Tibial artery (tissue), 4 donors: ENCODE measurements at regions not wholly inside any gene's neighbourhood (a gene's known extent, or its start where the extent isn't known, plus 50 kb on each side); places are given as distances from the start of the nearest gene placed in this dataset.

ENCODE experiments used
- DNase-seq, 2 donors: peaks; one replicate each; pipeline ENCODE4 v3.0.0-alpha.2; 2019
- H3K27ac ChIP-seq, 2 donors: fragments of 200-600 bp; sonication (generic) in 1 of 2; 1 replicate in 1 of 2; 2 replicates in 1 of 2; pipeline ENCODE4 v1.5.1; 2018 to 2019; ENCODE audit warnings: mild to moderate bottlenecking in 1 of 2
- H3K27me3 ChIP-seq, 2 donors: fragments of 200-600 bp; sonication (generic) in 1 of 2; one replicate each; pipeline versions ENCODE4 v1.5.1 to v1.6.0; 2016 to 2019
- H3K36me3 ChIP-seq, 3 donors: fragments of 200-600 bp; sonication (generic) in 2 of 3; one replicate each; pipeline ENCODE4 v1.5.1; 2016 to 2019; ENCODE audit warnings: mild to moderate bottlenecking in 2 of 3
- H3K4me1 ChIP-seq, 4 donors: fragments of 200-600 bp; sonication (generic) in 2 of 4; 1 replicate in 3 of 4; 2 replicates in 1 of 4; pipeline ENCODE4 v1.5.1; 2016 to 2019
- H3K4me3 ChIP-seq, 2 donors: fragments of 200-600 bp; sonication (generic) in 1 of 2; 1 replicate in 1 of 2; 2 replicates in 1 of 2; pipeline ENCODE4 v1.5.1; 2018 to 2019; ENCODE audit warnings: mild to moderate bottlenecking in 2 of 2
- H3K9me3 ChIP-seq, 3 donors: fragments of 200-600 bp; sonication (generic) in 1 of 3; one replicate each; pipeline ENCODE4 v1.5.1; 2016 to 2019
- intact Hi-C: fragments of 100-400 bp; cut with DNase I; formaldehyde crosslinking; loops from one replicate; pipeline ENCODE4 v1.15.0; 2023; ENCODE audit warnings: low total_unique reads
- TF ChIP-seq, protein P1 (sequence below), 2 experiments: fragments of 200-600 bp in 1 of 2; fragments of 450-650 bp in 1 of 2; IDR thresholded peaks; one replicate each; pipeline ENCODE4 v1.5.1; 2017 to 2019; ENCODE audit warnings: antibody characterized with exemption in 2 of 2, mild to moderate bottlenecking in 1 of 2, moderate library complexity in 1 of 2

DNA sequence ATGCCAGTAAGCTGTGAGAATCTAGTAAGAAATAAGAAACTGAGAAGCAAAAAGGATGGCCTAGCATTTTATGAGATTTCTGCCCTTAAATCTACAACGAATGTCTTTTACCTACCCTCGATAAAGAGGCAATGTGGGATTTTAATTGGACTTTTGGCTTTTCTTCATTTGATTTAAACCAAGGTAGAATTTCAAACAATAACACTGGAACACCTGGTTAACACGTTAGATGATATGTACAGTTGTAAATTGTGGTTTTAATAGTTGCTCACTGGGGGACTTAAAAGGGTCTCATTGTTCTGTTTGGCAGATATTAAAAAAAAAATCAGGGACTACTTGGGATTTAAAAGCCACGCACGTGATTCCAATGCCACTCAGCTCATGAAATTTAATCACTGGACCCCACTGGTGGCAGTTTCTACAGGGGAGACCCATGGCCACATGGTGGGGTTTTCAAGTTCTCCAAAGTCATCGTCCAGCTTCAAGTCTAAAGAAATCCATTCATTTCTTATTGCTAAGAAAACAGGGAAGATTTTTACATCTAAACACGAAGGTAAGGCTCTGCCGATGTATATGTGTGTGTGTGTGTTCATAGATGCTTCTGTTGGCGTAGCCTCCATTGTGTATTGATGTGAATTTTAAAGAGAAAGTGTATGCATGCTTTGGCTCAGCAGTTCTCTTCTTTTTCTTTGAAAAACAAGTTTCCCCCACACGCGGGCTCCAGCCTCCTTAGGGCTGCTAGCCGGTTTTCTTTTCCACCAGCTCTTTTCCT, 588.6 kb upstream of the MKI67 start:
- TF ChIP-seq, protein P1, sequence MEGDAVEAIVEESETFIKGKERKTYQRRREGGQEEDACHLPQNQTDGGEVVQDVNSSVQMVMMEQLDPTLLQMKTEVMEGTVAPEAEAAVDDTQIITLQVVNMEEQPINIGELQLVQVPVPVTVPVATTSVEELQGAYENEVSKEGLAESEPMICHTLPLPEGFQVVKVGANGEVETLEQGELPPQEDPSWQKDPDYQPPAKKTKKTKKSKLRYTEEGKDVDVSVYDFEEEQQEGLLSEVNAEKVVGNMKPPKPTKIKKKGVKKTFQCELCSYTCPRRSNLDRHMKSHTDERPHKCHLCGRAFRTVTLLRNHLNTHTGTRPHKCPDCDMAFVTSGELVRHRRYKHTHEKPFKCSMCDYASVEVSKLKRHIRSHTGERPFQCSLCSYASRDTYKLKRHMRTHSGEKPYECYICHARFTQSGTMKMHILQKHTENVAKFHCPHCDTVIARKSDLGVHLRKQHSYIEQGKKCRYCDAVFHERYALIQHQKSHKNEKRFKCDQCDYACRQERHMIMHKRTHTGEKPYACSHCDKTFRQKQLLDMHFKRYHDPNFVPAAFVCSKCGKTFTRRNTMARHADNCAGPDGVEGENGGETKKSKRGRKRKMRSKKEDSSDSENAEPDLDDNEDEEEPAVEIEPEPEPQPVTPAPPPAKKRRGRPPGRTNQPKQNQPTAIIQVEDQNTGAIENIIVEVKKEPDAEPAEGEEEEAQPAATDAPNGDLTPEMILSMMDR (IDR thresholded peaks at IDR 0.05) = no peak
- H3K36me3 ChIP-seq = no peaks in the 10 kb centered on the region
- intact Hi-C loops = no loop called here
- H3K4me3 ChIP-seq = no peak overlapping the region
- H3K4me1 ChIP-seq = no peaks in the 10 kb centered on the region
- no peaks in the 10 kb centered on the region for H3K9me3 ChIP-seq
- H3K27me3 ChIP-seq = no peaks in the 10 kb centered on the region
- no peak overlapping the region for H3K27ac ChIP-seq
- DNase-seq = no peak

DNA sequence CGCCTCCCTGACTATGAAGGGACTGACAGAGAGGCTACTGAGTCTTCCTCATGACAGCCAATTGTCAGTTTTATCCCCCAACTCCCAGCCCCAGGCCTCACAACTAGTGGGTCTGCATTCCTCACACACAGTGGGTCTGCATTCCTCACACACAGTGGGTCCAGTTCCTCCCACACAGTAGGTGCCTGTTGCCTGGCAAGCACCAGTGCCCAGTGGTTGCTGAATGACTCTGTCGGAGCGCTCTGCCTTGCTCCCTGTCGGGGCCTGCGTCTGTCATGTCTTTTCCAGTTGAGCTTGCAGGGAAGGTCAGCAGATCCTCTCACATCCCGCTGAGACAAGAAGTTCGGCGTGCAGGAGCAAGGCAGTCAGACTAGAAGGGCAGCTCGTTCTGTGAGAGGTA, 590.0 kb upstream of the MKI67 start:
- intact Hi-C loops = no loop called here
- no peak for DNase-seq

DNA sequence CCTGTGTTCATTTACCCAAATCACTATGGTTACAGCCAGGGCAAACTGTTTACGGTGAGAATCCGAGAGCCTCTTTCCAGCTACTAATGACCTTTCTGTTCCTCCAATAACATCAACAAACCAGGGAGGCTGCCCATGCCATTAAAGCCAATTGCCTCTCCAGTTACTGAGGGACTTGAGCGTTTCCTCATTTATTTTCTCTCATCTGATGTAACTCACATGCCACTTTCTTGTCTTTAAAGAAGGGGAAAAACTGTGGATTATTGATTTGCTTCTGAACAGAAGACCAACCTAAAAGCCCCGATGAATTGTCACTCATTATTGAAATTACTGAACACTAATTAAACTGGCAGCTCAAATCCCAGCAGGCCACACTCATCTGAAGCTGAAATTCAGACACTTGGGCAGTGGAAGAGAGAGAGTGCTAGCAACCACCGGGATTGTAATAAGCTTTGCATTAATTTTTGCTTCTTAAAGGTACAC, 595.8 kb upstream of the MKI67 start:
- intact Hi-C loops = no loop called here

More for the DNA sequence above, 590.0 kb upstream of the MKI67 start:
- no peak overlapping the region for H3K27ac ChIP-seq
- no peaks in the 10 kb centered on the region for H3K9me3 ChIP-seq
- no peaks in the 10 kb centered on the region for H3K27me3 ChIP-seq
- no peaks in the 10 kb centered on the region for H3K4me1 ChIP-seq
- no peak overlapping the region for H3K4me3 ChIP-seq
- no peaks in the 10 kb centered on the region for H3K36me3 ChIP-seq
- TF ChIP-seq, protein P1 (IDR thresholded peaks at IDR 0.05) = no peak

DNA sequence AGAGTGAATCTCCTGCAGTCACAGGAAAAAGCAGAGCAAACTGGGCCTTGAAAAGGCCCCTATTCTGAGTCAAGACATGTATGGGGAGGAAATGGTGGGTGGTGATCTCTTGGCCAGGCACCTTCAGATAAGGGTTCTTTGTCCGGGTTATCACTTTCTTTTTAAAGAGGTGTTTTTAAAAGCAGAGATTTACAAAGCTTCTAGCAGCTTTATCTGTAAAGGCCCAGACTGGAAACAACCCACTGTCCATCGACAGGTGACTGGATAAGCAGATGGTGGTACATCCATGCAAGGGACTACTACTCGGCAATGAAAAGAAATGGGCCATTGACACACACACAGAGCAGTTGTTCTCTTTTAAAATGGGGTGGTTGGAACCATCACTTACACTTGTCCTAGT, 596.7 kb upstream of the MKI67 start:
- Histone ChIP-seq H3K36me3 (no peaks in the 10 kb centered on the region), H3K27ac (no peak overlapping the region), H3K27me3 (no peaks in the 10 kb centered on the region), H3K4me3 (no peak overlapping the region), H3K9me3 (no peaks in the 10 kb centered on the region), H3K4me1 (no peaks in the 10 kb centered on the region)
- TF ChIP-seq, protein P1 (IDR thresholded peaks at IDR 0.05) = no peak
- intact Hi-C loops = no loop called here
- DNase-seq = no peak

More for the DNA sequence above, 595.8 kb upstream of the MKI67 start:
- Histone ChIP-seq H3K4me3 (no peak overlapping the region), H3K4me1 (no peaks in the 10 kb centered on the region), H3K27ac (no peak overlapping the region), H3K9me3 (no peaks in the 10 kb centered on the region), H3K27me3 (no peaks in the 10 kb centered on the region), H3K36me3 (no peaks in the 10 kb centered on the region)
- TF ChIP-seq, protein P1 (IDR thresholded peaks at IDR 0.05) = no peak
- no peak for DNase-seq

DNA sequence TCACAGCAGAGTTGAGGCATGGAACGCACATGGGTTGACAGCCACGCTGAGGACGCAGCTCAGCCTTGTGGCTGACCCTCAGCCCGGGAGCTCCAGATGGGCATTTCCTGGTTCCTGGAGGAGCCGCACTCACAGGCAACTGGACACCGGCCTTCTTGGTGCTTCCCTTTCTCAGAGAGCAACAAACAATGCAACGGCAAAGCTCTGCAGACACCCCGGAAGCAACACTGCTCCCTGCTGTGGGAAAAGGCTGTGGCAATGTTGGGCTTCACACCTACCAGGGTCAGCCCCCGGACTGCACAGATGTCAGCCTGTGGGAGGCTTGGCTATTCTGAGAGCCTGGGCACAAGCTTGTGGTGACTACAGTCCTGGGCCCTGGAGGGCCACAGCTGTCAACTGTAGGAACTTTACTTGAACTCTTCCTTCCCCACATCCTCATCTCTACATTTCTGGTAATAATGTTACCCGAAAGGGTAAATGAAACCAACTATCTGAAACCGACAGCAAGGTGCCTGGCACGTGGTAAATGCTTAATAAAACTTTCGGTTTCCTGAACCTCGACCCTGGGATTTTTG, 597.5 kb upstream of the MKI67 start:
- intact Hi-C loops = no loop called here
- DNase-seq = no peak
- H3K4me1 ChIP-seq = no peaks in the 10 kb centered on the region
- H3K4me3 ChIP-seq = no peak overlapping the region
- H3K9me3 ChIP-seq = no peaks in the 10 kb centered on the region
- no peaks in the 10 kb centered on the region for H3K27me3 ChIP-seq
- H3K36me3 ChIP-seq = no peaks in the 10 kb centered on the region
- no peak overlapping the region for H3K27ac ChIP-seq
- TF ChIP-seq, protein P1 (IDR thresholded peaks at IDR 0.05) = no peak
